GM12801 (cell line): ENCODE measurements at regions not wholly inside any gene's neighbourhood (a gene's known extent, or its start where the extent isn't known, plus 50 kb on each side); places are given as distances from the start of the nearest gene placed in this dataset.

Source experiments
- CTCF ChIP-seq: IDR thresholded peaks from one replicate; pipeline ENCODE4 v1.5.1; 2011; ENCODE audit warnings: control low read depth; ENCODE audit not compliant: insufficient read length; ENCODE audit errors: extremely low read depth

GRCh38 chr22:22968366-22968765, 80.8 kb downstream of the IGLL5 start:
- TF ChIP-seq CTCF, result no peak

GRCh38 chr22:22973336-22973735, 85.7 kb downstream of the IGLL5 start:
- no peak for TF ChIP-seq CTCF

GRCh38 chr22:22974156-22974555, 86.5 kb downstream of the IGLL5 start:
- TF ChIP-seq CTCF, result no peak

- no peak for TF ChIP-seq CTCF
Measured at GRCh38 chr22:22974795-22975580, 87.4 kb downstream of the IGLL5 start.

GRCh38 chr22:22976033-22976922, 88.7 kb downstream of the IGLL5 start:
- TF ChIP-seq CTCF, result no peak

GRCh38 chr22:22977479-22978200, 90.0 kb downstream of the IGLL5 start:
- no peak for TF ChIP-seq CTCF

GRCh38 chr22:22978637-22979036, 91.0 kb downstream of the IGLL5 start:
- no peak for TF ChIP-seq CTCF
